Limb (tissue), 2 donors: ENCODE measurements at regions not wholly inside any gene's neighbourhood (a gene's known extent, or its start where the extent isn't known, plus 50 kb on each side); places are given as distances from the start of the nearest gene placed in this dataset.
"Not testable (repeated sequence)": the region's sequence is repeated elsewhere in the genome, so short reads cannot be mapped to it uniquely, and the experiment has no call there.

Experiments
- DNase-seq, 2 donors: peaks; one replicate each; pipeline ENCODE4 v3.0.0-alpha.2; 2016; ENCODE audit errors: extremely low spot score in 2 of 2

DNA sequence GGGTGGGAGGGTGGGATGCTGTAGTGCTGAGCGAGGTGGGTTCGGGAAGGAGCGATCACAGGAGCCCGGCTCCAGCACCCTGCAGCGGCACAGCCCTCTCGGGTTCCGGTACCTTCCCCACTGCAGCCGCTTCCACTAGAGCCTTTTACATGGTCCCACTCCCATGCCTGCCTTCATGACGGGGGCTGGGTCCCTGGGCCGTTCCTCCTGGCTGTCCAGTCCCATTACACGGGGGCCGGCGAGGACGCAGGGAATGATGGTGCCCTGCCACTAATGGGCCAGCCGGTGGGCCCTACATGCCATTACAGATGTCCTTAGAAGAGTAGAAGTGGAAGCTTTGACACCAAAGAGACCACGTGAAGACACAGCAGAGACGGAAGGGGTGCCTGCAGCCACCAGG, 104.6 kb upstream of the PPP1R26 start:
- no peak for DNase-seq

DNA sequence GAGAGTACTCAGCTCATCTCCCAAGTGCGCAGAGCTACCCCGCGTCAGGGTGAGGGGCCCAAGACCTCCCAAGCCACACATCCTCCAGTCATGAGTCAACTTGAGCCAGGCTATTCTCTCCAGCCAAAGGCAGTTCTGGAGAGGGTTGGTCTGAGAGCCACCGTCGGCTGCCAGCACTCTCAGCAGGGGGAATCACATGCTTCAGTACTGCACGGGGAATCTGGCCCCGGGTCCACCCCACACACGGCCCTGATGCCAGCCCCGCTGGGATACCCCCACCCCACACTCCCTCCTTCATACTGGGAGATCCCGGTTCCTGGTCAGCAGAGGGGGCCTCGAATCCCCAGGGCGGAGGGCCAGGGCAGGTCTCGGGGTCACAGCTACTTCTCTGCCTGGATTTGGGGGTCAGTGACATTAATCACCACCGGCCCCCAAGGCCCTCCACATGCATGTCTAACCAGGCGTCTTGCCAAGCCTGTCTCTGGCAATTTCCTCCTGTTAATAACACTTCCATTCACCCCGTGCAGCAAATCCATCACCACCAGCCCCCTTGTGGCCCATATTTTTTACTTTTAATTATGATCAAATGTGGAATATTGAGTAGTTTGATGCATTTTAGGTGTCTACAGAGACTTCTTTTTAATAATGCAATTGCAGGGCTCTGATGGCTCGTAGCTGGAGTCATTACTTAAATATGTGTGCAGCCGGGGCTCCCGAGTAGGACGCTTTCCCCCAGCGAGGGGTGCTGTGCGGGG, 102.9 kb upstream of the PPP1R26 start:
- DNase-seq = peak in 1 of 2 donors; percentile 57

- no peak for DNase-seq
Observed at GRCh38 chr9:135377431-135377830, 102.2 kb upstream of the PPP1R26 start.

- DNase-seq = no peak
Observed at GRCh38 chr9:135378751-135379150, 100.8 kb upstream of the PPP1R26 start.

DNA sequence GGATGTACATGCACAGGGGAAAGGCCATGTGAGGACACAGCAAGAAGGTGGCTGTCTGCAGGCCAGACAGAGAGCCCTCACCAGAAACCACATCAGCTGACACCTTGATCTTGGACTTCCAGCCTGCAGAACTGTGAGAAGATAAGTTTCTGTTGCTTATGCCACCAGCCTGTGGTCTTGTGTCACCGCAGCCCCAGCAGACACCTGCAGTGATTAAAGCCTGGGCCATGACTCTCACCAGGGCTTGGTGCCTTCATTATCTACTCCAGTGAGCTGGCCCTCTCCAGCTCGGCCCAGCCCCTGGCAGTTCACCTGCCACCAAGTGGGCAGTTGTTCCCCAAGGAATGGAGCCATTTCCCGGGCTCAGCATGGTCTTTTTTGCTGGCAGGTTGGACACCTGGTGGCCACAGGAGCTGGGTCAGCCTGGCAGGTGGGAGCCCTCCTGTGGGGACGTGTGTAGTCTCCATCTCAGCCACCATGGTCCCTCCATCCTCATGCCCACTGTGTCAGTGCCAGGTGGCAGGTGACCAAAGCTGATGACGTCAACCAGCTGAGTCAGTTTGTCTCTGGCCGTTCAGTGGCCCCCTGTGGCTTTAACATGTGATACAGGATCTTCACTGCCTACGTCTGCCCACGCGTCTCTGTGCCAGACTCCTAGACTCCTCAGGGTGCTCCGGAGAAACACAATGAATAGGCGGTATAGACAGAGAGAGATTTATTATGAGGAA, 99.9 kb upstream of the PPP1R26 start:
- no peak for DNase-seq

GRCh38 chr9:135380311-135380960, 99.1 kb upstream of the PPP1R26 start:
- no peak for DNase-seq

- no peak for DNase-seq
Observed at GRCh38 chr9:135381762-135382310, 97.7 kb upstream of the PPP1R26 start.

- DNase-seq = no peak
Observed at GRCh38 chr9:135384226-135384625, 95.4 kb upstream of the PPP1R26 start.

- DNase-seq = not testable (repeated sequence)
Observed at GRCh38 chr9:135384815-135385405, 94.7 kb upstream of the PPP1R26 start.

DNA sequence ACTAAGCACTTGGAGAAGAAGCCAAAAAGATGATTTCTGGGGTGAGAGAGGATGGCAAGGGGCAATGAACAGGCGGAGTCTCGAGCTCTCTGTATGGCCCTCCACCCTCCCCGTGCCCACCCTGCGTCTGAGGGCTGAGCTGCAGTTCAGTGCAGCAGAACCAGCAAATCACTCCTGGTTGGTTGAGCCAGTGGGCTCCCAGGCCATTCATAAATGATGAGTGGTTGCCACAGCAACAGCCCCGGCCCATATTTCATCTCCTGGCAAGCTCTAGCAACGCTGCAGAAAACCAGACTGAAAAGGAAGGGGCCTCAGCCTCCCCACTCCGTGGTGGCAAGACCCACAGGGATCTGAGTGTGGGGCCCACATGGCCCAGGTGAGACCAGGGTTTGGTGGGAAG, 93.8 kb upstream of the PPP1R26 start:
- DNase-seq = peak in 1 of 2 donors; percentile 56

- no peak for DNase-seq
Observed at GRCh38 chr9:135387976-135388375, 91.6 kb upstream of the PPP1R26 start.

DNA sequence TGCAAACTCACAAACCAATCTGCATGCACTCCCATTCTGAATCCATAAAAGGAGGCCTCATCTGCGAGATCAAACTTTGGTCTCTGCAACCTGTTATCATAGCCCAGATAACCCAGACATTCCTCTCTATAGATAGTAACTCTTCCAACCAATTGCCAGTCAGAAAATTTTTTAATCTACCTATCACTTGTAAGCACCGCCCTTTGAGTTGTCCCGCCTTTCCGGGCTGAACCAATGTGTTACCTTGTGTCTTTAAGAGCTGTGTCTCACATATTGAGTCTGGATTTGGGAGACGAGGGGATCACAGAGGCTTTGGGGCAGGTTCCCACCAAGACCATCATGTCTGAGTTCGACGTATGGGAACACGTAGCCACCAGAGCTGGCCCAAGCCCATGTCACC, 91.1 kb upstream of the PPP1R26 start:
- DNase-seq = no peak

- DNase-seq = no peak
Observed at GRCh38 chr9:135391759-135392158, 87.8 kb upstream of the PPP1R26 start.

DNA sequence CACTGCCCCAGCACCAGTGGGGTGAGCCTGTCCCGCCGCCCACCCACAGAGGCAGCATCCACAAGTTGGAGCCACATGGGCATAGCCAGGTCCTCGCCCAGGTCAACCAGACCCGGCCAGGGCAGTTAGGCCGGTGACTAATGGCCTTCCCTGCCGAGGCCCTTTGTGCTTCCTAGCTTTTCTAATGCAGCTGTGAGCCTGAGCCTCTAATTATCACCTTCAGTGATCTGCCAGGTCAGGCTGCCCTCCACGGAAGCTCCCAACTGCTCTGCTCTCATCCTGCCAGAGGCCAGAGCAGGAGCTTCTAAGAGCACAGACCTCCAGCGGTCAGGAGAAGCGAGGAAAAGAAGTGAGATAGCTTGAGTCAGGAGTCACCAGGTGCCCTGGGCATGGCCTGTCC, 87.1 kb upstream of the PPP1R26 start:
- no peak for DNase-seq

DNA sequence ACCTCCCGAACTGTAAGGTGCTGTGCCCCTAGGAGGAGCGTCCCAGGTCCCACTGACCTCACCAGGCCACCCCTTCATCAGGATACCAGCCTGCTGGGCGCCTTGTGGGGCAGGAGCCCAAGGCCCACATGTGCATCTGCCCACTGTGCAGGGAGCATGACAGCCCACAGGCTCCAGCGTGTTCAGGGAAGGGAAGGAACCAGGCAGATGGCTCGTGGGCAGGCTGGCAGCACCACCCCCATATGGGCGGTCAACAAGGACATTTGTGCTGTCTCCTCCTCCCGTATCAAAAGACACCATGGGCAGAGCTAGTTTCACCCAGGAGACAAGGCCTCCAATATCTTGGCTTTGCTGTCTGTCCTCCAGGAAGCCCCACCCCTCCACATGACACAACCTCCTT, 85.5 kb upstream of the PPP1R26 start:
- no peak for DNase-seq

DNA sequence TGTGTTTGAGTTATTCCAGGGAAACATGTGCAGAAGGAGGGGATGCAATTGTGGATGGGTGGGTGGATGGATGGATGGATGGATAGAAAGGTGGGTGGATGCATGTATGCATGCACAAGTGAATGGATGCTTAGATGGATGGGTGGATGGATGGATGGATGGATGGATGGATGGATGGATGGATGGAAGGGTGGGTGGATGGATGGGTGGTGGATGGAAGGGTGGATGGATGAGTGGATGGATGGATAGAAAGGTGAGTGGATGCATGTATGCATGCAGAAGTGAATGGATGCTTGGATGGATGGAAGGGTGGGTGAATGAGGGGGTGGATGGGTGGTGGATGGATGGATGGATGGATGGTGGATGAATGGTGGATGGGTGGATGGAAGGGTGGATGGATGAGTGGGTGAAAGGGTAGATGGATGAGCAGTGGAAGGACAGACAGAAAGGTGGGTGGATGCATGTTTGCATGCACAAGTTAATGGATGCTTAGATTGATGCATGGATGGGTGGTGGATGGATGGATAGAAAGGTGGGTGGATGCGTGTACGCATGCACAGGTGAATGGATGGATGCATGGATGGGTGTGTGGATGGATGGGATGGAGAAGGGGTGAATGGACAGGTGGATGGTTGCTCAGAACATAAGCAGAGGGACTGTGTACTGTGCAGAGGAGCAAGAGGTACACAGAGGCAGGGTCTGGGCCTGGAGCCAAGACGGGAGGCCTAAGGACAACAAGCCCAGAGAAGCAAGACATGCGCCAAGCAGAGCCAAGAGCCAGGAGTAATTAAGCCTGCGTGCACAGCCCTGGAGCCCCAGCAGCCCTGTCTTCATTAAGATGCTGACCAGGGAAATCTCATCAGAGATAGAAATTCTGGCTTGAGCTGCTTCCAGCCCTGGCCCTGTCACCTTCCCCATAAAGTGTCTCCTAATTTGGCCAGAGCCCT, 84.6 kb upstream of the PPP1R26 start:
- DNase-seq = no peak

GRCh38 chr9:135397142-135397541, 82.4 kb upstream of the PPP1R26 start:
- no peak for DNase-seq

DNA sequence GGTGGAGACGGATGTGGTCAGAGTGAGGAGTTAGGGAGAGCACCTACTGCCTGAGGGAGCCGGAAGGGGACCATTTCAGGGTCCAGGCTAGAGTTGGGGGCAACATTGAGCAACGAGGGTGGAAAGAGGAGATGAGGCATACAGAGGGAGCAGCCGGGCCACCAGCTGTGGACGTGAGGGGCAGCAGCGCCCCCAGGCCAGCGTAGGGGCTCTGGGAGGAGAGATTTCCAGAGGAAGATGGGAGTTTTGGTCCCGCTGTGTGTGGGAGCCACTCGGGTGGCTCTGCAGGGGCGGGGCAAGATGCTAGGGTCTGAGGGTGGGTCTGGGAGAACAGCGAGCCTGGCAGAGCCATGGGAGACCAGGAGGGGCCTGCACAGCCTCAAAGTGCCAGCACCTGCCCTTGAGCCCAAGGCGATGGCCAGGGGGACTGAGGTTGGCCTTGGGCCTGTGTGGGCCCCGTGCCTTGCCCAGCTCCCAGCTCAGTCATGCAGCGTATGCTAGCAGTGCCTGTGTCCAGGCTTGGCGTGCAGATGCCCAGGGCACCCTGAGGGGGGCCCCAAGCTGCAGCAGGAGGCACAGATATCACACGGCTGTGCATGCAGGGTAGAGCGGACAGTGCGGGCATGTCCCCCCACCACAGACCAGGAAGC, 80.5 kb upstream of the PPP1R26 start:
- DNase-seq = no peak

DNA sequence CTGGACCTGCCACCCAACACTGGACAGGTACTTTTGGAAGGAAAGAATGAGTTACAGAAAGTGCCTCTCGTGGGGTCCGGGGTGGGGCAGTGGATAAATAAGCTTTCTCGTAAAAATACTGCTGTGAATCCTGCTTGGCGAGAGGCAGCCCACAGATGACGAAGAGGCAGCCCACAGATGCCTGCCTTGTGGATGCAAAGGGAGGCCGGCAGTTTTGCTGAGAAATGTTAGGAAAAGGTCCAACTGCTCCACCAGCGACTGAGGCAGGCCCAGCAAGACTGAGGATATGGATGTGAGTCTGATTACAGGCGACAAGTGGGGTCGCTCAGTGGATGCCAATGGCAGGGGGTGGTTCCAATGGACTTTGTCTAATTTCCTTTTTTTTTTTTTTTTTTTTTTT, 79.1 kb upstream of the PPP1R26 start:
- DNase-seq = no peak

DNA sequence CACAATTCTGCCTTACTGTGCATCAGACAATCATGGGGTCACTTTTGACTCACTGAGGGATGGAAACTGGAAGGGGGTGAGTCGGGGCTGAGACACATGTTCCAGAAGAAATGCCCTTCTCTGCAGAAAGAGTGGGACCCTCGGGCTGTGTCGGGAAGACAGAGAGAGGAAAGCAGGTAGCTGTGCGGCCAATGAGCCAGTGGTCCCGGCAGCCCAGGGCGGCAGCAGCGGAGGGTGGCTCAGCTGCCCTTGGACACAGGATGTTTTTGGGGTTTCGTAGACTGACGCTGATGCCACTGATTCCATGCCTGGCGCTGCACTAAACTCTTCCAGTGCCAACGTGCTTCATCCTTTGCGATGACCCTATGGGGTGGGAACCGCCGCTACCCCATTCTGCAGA, 78.4 kb upstream of the PPP1R26 start:
- no peak for DNase-seq
